HG02884 (cell line): ENCODE measurements at regions not wholly inside any gene's neighbourhood (a gene's known extent, or its start where the extent isn't known, plus 50 kb on each side); places are given as distances from the start of the nearest gene placed in this dataset.
"Not testable (repeated sequence)": the region's sequence is repeated elsewhere in the genome, so short reads cannot be mapped to it uniquely, and the experiment has no call there.

ENCODE experiments used
- ATAC-seq: cut with Tn5 transposase; IDR thresholded peaks from one replicate; pipeline ENCODE4 v1.9.1; 2021; ENCODE audit warnings: mild to moderate bottlenecking, moderate library complexity; ENCODE audit not compliant: unreplicated experiment

DNA sequence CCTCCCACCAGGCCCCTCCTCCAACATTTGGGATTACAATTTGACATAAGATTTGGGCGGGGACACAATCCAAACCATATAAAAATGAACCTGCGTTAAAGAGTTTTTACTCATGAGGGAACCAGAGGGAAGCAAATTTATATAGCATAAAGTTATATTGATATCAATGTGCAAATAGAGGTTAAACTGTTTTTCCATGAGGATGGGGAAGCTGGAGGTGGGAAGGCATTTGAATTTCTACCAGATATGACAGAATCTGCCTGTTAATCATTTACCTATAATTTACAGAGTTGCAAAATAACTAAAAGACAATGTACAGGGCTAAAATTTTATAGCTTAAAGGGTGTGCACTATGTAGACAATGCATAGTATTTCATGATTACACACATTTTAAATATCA lies 322.0 kb upstream of the FKBP1C start:
- no peak for ATAC-seq

DNA sequence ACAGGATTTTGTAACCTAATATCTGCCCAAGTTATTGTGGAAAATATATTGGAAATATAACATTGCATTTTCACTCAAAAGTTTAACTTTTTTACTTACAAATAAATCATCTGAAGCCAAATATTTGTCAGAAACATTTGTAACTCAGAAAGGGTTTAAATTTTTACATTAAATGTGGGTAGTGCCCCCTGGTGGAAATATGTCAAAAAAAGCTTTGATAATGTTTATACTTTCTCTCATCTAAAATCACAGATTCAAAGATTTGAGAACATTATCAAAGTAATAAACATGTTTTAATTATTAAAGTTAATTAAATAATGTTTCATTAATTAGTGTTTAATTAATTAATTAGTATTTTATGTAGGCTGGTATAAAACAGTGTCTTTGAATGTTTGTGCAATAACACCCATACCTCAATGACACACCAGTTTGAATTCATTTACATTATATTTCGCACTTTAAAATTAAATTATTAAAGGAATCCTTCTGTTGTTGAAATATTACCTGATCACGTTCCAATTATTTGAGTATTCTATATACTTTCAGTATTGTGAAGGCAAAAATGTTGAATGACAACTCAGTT lies 320.1 kb upstream of the FKBP1C start:
- ATAC-seq: no peak

DNA sequence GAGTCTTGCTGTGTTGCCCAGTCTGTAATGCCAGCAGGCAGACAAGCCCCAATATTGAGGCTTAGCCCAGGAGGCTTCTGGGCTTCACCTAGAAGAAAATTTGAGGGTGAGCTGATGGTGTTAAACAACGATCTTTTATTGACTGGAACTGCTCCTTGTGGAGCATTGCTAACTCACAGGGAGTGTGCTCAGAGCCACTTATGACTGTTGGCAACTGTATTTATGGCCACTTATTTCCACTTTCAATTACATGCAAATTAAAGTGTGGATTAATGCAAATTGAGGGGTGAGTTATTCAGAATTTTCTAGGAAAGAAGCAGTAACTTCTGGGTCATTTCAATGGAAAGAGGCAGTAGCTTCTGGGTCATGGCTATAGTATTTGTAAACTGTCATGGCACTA lies 317.2 kb upstream of the FKBP1C start:
- ATAC-seq: no peak

DNA sequence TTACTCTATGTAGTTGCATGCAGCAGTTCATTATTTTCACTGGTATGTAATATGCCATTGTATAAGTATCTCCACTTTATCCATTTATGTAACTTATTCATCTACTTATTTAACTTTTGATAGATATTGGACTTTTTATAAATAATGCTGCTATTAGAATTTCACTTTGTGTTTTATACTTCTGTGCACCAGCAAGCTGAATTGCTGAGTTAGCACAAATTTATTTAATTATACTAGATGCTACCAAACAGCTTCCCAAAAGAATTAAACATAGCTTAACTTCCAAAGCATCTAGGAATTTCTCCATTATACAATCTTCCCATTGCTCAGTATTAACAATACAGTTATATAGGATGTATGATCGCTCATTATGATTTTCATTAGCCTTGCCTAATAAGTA lies 308.0 kb upstream of the FKBP1C start:
- no peak for ATAC-seq

DNA sequence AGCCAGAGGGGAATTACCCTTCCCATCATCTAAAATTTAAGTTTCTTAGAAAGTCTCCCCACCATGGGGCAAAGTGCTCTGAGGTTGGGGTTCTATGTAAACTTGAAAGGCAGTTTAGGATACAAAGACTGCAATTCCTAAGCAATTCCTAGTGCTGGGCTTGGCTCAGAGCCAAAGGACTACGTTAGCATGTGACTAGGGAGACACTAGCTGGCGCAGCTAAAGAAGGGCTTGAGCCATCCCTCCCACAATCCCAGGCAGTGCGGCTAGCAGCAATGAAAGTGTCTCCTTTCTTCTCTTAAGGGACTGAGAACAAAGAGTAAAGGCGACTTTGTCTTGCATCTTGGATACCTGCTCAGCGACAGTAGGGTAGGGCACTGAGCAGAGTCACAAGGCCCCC lies 306.6 kb upstream of the FKBP1C start:
- ATAC-seq: no peak

DNA sequence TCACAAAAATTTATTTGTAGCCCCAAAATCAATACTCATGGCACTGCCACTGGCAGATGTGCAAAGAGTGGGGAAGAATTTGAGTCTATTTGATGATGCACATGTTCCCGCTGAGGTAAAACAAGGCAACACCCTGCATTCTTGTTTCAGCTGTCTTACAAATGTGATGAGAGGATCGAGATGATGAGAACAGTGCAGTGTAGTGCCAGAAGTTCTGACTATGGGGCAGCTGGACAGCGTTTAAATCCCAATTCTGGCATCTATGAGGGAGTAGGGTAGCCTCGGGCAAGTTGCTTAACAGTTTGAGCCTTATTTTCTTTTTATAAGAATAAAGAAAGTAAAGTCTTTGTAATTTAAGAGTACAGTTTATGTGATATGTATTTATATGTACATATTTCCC lies 296.7 kb upstream of the FKBP1C start:
- ATAC-seq: no peak

DNA sequence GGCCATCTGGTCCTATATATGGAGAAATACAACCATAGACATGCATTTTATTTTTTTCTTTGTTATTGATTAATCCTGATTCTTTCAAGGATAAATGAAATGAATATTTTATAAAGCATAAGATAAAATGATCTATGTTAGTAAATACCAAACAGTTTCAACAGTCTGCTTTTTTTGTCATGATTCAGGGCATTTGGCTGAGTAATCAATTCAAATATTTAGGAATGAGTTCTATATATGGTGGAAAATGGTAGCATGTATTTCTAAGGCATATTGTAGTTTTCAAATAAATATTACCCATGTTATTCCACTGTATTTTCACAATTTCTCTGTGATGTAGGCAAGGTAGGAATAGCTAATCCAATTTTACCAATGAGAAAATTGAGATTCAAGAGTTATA lies 287.5 kb upstream of the FKBP1C start:
- no peak for ATAC-seq

DNA sequence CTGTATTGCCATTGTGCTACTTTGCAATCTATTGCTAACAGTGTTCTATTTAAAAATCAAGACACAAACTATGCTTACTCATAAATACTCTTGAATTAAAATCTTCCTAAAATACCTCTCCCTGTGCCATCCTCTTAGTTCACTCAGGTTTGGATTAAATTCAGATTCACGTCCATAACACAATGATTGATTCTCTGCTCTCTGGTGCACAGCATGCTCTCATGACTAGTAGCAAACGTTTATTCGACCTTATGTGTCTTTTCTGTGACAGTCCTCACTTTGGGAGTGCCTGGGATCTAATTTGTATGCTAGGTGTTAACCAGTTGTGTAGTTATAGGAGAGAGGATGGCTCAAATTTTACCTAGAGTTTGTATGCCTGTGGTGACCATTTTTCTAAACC lies 270.4 kb upstream of the FKBP1C start:
- ATAC-seq: no peak

DNA sequence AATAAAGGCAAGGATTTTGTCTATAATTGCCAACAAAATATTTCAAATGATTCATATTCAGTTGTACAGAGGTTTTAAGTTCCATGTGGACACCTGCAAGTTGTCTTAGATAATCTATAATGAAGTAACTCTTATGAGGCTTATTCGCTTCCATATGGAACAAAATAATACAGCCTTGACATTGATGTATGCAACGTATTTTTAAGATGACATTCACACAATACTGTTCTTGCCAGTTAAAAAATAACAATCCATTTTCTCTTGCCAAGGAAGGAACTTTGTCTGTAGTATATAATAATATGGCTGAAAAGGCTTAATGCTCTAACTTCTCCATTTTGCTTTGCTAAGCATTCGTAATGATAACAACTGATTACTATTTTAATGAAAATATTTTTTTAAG lies 269.3 kb upstream of the FKBP1C start:
- ATAC-seq: no peak

DNA sequence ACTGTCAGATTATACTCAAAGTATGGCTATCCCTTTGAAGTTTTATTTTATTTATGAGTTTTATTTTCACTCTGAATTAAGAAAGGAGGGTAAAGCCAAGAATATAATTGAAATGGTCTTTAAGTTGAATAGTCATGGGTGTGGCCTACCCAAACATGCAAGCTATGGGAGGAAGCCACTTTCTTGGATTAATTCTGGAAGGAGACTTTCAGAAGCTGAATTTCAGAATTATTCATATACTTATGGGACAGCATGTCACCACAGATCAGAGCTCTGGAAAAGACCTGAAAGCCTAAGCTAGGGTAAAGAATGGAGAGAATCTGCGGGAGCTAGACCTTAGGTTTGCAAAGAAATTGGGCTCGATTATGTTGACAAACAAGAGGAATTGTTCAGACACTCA lies 242.4 kb upstream of the FKBP1C start:
- ATAC-seq: no peak

DNA sequence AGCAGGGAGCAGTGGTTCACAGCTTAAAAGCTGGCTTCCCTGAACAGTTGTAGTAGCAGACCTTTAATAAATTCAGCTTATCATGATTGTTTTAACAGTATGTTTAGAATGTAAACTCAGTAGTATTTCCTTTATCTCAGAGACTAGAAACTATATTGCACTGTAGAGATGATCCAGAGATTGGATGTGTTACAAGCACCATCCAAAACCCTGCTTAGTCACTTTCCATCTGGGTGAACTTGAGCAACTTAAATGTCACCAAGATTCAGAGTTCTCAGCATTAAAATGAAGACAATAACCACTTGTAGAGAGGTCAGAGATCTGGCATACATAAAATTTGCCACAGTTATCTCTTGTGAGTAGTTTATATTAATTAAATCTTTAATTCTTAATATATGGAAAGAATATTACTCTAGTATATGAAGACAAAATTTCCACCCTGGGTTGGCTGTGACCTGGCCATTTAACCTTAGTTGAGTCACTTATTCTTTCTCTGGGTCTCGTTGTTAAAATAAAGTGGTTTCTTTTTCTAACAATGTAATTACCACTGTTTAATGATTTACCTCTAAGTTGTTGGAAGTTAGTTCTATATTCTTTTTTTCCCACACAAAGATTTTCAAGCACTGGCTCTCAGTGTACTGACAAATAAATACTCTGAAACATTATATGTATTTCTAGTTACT lies 239.2 kb upstream of the FKBP1C start:
- no peak for ATAC-seq

DNA sequence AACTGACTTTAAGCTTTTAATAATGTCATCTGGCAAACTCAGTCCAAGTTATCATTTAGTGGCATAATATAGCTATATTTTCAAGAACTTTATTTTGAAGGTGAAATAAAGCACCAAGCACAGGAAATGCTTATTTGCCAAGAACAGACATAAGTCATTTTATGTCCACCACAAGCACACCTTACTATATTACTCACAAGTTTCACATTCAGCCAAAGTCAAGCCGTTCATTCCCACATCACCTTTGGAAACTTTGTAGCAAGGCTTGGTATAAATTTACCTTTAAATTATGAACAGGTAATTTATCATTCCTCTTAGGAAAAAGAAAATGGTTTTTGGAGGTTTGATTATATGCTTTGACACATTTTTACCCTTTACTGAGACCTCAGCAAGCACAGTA lies 236.8 kb upstream of the FKBP1C start:
- peak; percentile 50 for ATAC-seq

DNA sequence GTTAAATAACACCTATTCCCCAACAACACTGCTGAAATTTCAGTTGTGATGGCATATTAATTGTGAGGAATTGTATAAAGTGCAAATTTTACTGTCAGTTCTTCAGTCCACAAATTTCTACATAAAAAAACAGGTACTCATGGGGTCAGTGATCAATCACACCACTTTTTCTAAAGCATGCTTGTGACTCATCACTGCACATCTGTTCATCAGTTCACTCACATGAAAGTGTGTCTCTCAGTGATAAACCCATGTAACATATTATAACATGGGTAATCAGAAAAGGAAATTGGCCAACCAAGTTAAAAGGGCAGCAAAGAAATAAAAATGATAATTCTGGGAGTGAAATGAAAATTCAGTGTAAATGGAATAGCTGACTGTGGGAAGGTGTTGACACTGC lies 234.7 kb upstream of the FKBP1C start:
- no peak for ATAC-seq

DNA sequence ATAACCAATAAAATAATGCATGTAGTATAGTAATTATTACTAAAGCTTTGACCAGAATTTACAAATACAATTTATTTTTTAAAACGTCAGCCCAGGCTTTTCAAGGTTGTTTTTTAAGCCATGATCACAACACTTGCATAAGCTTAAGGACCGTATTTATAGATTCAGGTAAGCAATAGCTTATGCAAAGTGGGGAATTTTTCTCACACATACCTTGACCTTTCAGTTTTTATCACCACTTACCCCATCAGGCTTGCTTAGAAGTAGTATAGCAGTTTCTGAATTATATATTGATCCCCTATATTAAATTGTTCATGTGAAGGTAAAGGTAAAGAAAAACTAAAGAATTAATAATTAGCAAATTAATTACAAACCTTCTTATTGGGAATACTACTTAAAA lies 232.3 kb upstream of the FKBP1C start:
- no peak for ATAC-seq

DNA sequence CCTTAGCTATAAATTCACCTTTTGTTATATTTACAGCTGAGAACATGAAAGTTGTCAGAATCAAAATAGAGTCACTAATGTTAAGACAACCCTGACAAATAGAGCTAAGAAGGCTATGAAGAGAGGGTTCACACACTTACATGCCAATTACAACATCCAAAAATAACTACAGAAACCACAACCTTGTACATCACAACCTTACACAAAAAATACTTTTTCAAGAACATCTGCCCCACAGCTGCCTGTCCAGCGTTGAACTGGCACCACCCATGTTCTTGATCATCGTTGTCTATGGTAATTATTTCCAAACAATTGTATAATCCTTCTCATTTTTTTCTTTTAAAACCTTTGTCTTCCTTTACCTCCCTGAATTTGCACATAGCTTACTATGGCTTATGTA lies 231.2 kb upstream of the FKBP1C start:
- ATAC-seq: no peak

DNA sequence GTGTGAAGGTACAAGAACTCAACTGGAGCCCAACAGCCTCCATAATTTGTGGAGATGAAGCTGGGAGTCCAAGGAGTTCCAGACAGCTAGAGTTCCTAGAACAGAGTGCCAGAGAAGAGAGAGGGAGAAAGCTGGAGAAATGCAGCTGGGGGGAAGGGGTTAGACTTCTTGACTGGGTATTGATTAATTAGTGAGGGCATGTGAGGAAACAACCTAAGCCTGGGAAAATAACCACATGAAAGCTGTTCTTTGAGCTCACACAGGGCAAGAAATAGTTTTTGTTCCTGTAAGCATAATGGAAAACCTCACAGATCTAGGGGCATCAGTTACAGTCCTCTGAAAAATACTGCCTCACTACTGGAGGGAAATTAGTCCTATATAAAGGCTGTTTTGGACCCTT lies 230.5 kb upstream of the FKBP1C start:
- no peak for ATAC-seq

DNA sequence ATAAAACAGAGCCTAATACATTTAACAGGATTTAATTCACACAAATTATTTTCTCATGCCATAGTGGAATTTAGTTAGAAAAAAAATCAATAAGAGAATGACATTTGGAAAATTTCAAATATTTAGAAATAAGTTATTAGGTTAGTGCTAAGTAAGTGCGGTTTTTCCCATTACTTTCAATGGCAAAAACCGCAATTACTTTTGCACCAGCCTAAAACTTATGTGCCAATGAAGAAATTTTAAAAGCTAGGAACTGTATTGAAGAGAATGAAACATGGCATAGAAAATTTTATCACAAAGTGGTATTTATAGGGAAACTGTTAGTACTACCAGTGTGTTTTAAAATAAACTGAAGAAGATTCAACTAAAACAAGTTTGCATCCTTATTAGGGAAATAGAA lies 228.3 kb upstream of the FKBP1C start:
- ATAC-seq: no peak

DNA sequence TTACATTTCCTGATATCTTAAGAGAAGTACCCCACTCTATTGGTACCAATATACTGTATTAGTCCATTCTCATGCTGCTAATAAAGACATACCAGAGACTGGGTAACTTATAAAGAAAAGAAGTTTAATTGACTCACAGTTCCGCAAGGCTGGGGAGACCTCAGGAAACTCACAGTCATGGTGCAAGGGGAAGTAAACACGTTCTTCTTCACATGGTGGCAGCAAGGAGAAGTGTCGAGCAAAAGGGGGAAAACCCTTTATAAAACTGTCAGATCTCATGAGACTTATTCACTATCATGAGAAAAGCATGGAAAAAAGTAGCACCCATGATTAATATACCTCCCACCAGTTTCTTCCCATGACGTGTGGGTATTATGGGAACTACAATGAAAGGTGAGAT lies 219.6 kb upstream of the FKBP1C start:
- ATAC-seq: not testable (repeated sequence)

DNA sequence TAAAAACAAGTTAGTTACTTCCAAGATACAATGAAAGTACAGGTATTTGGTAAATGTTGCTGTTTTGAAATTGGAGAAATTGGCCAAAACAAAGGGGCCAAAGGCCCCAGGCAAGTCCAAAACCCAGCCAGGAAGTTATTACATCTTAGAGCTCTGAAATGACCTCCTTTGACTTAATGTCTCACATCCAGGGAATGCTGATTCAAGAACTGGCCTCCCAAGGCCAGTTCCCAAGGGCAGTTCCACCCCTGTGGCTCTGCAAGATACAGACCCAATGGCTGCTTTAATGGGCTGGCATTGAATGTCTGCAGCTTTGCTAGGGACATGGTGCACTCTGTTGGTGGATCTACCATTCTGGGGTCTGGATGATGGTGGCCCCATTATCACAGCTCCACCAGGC lies 217.3 kb upstream of the FKBP1C start:
- no peak for ATAC-seq

DNA sequence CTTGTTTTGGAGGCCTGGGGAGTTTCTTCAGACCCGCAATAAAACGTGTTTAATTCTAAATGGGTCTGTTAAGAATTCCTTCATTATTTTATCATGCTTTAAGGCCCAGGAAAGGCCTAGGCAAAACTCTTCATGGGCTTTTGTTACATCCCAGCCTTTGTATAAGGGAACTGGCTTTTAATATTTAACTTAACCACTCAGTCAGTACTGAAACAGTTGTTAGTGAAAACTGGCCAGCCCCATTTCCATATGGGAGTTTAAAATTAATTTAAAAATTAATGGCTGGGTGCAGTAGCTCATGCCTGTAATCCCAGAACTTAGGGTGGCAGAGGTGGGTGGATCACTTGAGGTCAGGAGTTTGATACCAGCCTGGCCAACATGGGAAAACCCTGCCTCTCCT lies 213.2 kb upstream of the FKBP1C start:
- ATAC-seq: no peak

DNA sequence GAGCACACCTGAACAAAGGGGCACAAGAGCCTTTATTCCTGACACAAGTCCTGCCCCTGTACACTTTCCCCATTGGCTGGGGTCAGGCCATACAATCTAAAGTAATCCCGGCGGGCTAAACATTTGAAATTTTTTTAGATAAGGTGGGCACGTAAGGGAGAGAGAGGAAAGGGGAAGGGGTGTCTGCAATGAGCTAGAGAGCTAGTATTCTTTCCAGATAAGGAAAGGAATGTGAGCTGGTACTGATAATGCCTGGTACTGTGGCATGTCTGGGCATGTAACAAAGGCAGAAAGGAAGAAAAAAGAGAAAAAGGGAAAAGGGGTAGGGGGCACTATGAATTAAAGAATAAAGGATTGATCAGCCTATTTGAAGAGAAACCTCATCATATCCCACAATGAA lies 212.0 kb upstream of the FKBP1C start:
- ATAC-seq: not testable (repeated sequence)

DNA sequence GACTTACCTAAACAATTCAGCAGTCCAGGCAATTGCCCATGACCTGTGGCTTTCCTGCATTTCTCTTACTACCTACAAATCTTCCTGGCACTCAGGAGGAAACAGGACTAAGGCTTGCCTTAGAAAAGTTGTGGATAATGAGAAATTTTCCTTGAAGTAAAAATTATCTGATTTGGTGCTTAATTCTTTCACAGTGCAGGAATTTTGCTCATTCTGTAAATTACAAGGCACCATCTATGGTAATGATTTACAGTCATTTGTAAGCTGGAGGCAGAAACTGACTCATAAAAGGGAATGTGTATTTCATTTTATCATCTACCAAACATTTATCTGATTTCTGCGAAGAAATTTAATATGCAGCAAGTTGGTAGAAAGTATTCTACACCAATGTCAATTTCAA lies 211.5 kb upstream of the FKBP1C start:
- no peak for ATAC-seq

DNA sequence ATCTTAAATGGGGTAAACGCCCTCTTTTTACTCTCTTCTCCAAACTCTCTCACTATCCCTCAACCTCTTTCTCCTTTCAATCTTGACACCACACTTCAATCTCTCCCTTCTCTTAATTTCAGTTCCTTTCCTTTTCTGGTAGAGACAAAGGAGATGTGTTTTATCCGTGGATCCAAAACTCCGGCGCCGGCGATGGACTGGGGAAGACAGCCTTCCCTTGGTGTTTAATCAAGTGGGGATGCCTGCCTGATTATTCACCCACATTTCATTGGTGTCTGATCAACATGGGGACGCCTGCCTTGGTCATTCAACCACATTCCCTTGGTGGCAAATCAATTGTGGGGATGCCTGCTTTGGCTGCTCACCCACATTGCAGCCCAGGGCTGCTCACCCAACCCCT lies 205.3 kb upstream of the FKBP1C start:
- not testable (repeated sequence) for ATAC-seq
